Calu3 (cell line): ENCODE measurements at regions not wholly inside any gene's neighbourhood (a gene's known extent, or its start where the extent isn't known, plus 50 kb on each side); places are given as distances from the start of the nearest gene placed in this dataset.

Source experiments
- BruUV-seq: library from RNA; stranded (reverse); fragments of 400-500 nt; replicated peaks from 2 replicates; lab custom pipeline; 2021; lab: Mats Ljungman, UMichigan
- CTCF ChIA-PET: fragments of 300-600 bp; sonication (Branson Sonifier 250); formaldehyde crosslinking; loops from one replicate; lab custom pipeline; 2022; ENCODE audit warnings: antibody characterized with exemption; lab: Charles Lee
- DNase-seq: peaks from one replicate; pipeline ENCODE4 v3.0.0; 2022
- H3K27ac Mint-ChIP-seq: one replicate; pipeline ENCODE4 v1.8.0; 2022; ENCODE audit warnings: mixed read lengths; ENCODE audit not compliant: unreplicated experiment
- H3K27me3 Mint-ChIP-seq: one replicate; pipeline ENCODE4 v1.8.0; 2022; ENCODE audit warnings: mixed read lengths; ENCODE audit not compliant: unreplicated experiment
- H3K36me3 Mint-ChIP-seq: one replicate; pipeline ENCODE4 v1.8.0; 2022; ENCODE audit warnings: mild to moderate bottlenecking, moderate library complexity, mixed read lengths; ENCODE audit not compliant: insufficient read depth, unreplicated experiment
- H3K4me1 Mint-ChIP-seq: one replicate; pipeline ENCODE4 v1.8.0; 2022; ENCODE audit warnings: mild to moderate bottlenecking, low read depth, mixed read lengths; ENCODE audit not compliant: unreplicated experiment
- H3K4me3 Mint-ChIP-seq: one replicate; pipeline ENCODE4 v1.8.0; 2022; ENCODE audit warnings: mild to moderate bottlenecking, low read depth, moderate library complexity, mixed read lengths; ENCODE audit not compliant: unreplicated experiment
- H3K9me3 Mint-ChIP-seq: one replicate; pipeline ENCODE4 v1.8.0; 2022; ENCODE audit warnings: low read depth, mixed read lengths; ENCODE audit not compliant: unreplicated experiment
- intact Hi-C: fragments of 100-400 bp; cut with micrococcal nuclease; formaldehyde crosslinking; loops from one replicate; pipeline ENCODE4 v1.10.0; 2022; ENCODE audit not compliant: unreplicated experiment
- TF ChIP-seq, protein P1 (sequence below): fragments of 200-600 bp; IDR thresholded peaks from one replicate; pipeline ENCODE4 v1.8.0; 2022; ENCODE audit warnings: antibody characterized with exemption; ENCODE audit not compliant: unreplicated experiment

DNA sequence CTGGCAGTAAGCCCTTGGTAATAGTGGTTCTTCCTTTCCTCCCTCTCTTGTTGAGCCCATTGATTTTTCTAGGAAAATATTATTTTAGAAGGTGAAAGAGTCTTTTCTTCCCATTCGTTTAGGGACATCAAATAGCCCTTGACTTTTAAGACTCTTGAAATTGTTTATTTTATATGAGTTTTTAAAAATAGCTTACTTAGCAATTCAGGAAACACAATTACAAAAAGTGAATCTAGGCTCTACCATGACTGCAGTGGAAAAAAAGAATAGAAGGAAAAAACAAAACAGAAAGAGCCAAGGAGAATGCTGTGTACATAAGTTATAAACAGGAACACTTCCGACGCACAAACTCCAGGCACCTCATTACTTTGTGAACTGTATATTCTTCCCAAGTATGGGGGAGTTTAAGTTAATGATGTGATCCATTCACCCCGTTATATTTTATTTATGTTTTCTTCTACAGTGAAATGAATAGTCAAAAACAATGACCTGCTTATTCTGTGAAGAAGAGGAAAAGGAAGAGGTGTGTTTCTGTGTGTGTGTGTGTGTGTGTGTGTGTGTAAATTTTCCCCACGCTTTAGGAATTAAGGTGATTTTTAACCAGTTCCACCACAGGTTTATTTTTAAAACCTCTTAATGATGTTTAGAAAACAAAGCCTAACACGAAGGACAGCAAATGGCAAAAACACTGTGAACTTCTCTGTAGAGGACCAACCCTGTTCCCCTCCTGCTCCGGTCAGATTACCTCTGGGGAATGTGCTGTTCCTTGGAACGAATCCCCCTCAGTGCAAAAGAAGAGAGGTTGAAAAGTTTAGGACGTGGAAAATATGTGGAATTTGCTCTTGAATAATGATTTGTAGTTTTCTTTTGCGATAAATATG is 266.3 kb downstream of the KLF5 start:
- no peaks in the 10 kb centered on the region for H3K9me3 Mint-ChIP-seq
- no peak overlapping the region for H3K4me3 Mint-ChIP-seq
- H3K27ac Mint-ChIP-seq, result peak overlapping the region; percentile 83

DNA sequence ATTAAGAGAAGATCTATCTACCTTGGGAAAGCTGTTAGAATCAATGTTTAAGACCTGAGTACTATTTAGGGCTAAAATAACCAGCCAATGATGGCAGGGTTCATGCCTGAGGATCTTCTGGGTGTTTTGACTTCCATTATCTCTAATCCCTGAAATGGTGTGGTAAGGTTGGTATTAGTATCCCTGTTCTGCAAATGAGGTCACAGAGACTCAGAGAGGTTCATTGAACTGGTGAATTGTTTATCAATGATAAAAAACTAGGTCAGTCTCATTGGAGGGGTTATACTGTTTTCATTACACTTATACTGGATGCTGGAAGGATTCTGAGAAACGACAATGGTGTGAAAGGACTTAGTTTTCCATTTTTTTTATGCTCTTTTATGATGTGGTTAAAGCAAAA is 264.8 kb downstream of the KLF5 start:
- Mint-ChIP-seq H3K36me3 (peaks cover 12% of the 10 kb centered on the region), H3K27ac (no peak overlapping the region), H3K4me1 (peaks cover 3% of the 10 kb centered on the region), H3K9me3 (no peaks in the 10 kb centered on the region), H3K27me3 (no peaks in the 10 kb centered on the region), H3K4me3 (no peak overlapping the region)
- no peak for DNase-seq
- TF ChIP-seq, protein P1, sequence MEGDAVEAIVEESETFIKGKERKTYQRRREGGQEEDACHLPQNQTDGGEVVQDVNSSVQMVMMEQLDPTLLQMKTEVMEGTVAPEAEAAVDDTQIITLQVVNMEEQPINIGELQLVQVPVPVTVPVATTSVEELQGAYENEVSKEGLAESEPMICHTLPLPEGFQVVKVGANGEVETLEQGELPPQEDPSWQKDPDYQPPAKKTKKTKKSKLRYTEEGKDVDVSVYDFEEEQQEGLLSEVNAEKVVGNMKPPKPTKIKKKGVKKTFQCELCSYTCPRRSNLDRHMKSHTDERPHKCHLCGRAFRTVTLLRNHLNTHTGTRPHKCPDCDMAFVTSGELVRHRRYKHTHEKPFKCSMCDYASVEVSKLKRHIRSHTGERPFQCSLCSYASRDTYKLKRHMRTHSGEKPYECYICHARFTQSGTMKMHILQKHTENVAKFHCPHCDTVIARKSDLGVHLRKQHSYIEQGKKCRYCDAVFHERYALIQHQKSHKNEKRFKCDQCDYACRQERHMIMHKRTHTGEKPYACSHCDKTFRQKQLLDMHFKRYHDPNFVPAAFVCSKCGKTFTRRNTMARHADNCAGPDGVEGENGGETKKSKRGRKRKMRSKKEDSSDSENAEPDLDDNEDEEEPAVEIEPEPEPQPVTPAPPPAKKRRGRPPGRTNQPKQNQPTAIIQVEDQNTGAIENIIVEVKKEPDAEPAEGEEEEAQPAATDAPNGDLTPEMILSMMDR, result no peak
- no TSS peak for BruUV-seq
- intact Hi-C loops, result no loop called here
- CTCF ChIA-PET, result no interaction called here

More for the DNA sequence above, 266.3 kb downstream of the KLF5 start:
- CTCF ChIA-PET, result interaction anchor here (1.0 to 1.5 kb wide), 3 partner anchors 9 to 184 kb away, joined by 3 to 4 read pairs (median 3); no protein-coding TSS in a partner anchor
- Mint-ChIP-seq H3K27me3 (no peaks in the 10 kb centered on the region), H3K4me1 (peaks cover 11% of the 10 kb centered on the region), H3K36me3 (peaks cover 12% of the 10 kb centered on the region)
- TF ChIP-seq, protein P1, result no peak
- intact Hi-C loops, result loop anchor here (1.0 to 5.0 kb wide), 6 partner anchors 42 to 377 kb away; no protein-coding TSS in a partner anchor
- DNase-seq, result no peak
- BruUV-seq, result TSS peak; percentile 72

DNA sequence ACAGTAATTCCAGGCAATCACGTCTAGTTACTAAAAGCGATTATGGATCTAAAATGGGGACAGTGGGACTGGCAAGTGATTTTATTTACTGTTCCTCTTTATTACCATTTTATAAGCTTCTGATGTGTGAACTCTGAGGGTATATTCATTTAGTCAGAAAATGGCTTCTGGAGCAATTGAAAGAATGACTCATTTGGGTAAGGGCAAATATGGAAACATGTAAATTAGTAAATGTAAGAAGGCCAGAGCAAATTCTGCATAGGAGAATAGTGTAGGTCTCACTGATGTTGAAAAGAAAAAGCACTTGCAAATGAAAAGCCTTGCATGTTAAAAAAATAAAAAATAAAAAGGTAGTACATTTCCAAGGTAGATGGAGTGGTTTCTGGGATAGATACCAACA is 262.2 kb downstream of the KLF5 start:
- Mint-ChIP-seq H3K36me3 (peaks cover 10% of the 10 kb centered on the region), H3K27me3 (no peaks in the 10 kb centered on the region), H3K9me3 (no peaks in the 10 kb centered on the region), H3K27ac (no peak overlapping the region), H3K4me1 (no peaks in the 10 kb centered on the region), H3K4me3 (no peak overlapping the region)
- CTCF ChIA-PET, result no interaction called here
- DNase-seq, result no peak
- BruUV-seq, result no TSS peak
- TF ChIP-seq, protein P1, result no peak
- intact Hi-C loops, result no loop called here

DNA sequence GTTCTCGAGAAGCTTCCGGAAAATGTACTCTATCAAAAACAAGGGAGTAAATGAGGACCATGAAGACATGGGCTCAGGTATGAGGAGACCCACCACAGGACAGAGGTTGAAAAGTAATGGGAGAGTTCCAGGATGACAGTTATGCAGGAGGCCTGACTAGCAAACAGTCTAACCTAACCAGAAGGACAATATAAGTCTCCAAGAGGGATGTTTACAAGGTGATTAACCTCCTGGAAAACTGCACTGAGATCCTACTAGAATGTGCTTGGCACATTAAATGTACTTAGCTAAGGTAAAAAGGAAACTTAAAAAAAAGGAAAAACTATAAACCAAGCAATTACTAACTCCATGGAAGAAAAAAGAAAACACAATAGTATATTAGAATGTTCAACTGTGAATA is 258.3 kb downstream of the KLF5 start:
- intact Hi-C loops, result no loop called here
- TF ChIP-seq, protein P1, result no peak
- DNase-seq, result no peak
- no peaks in the 10 kb centered on the region for H3K27me3 Mint-ChIP-seq
- CTCF ChIA-PET, result no interaction called here
- H3K9me3 Mint-ChIP-seq, result no peaks in the 10 kb centered on the region
- no TSS peak for BruUV-seq
- H3K4me3 Mint-ChIP-seq, result no peak overlapping the region
- H3K27ac Mint-ChIP-seq, result no peak overlapping the region
- H3K36me3 Mint-ChIP-seq, result no peaks in the 10 kb centered on the region
- H3K4me1 Mint-ChIP-seq, result no peaks in the 10 kb centered on the region
